Psoas muscle (tissue), 7 donors: ENCODE measurements at regions not wholly inside any gene's neighbourhood (a gene's known extent, or its start where the extent isn't known, plus 50 kb on each side); places are given as distances from the start of the nearest gene placed in this dataset.
A peak's percentile ranks its signal among the peaks of the same experiment; 100 is the strongest.

Experiments used
- ATAC-seq, 4 donors: fragments of 200-7000 bp; cut with Tn5 transposase; one replicate each; pipeline ENCODE4 v1.9.1; 2020; ENCODE audit warnings: moderate library complexity in 3 of 4, mild to moderate bottlenecking in 2 of 4
- DNase-seq, 2 donors: peaks; one replicate each; pipeline ENCODE4 v3.0.0-alpha.2; 2020
- H3K27ac ChIP-seq: fragments of 200-600 bp; one replicate; pipeline ENCODE4 v1.8.0; 2022
- H3K27me3 ChIP-seq, 3 donors: fragments of 200-600 bp in 1 of 3; one replicate each; pipeline versions ENCODE4 v1.6.1 to v1.8.0; 2013 to 2022; ENCODE audit warnings: low read length in 2 of 3, mild to moderate bottlenecking in 2 of 3, moderate library complexity in 1 of 3; ENCODE audit not compliant: insufficient read depth in 3 of 3
- H3K36me3 ChIP-seq, 2 donors: fragments of 200-600 bp in 1 of 2; one replicate each; pipeline versions ENCODE4 v1.6.1 to v1.8.0; 2013 to 2022; ENCODE audit warnings: low read depth in 1 of 2, mild to moderate bottlenecking in 1 of 2, moderate library complexity in 1 of 2; ENCODE audit not compliant: insufficient read depth in 1 of 2
- H3K4me1 ChIP-seq: fragments of 200-600 bp; one replicate; pipeline ENCODE4 v1.8.0; 2022
- H3K4me3 ChIP-seq: fragments of 200-600 bp; one replicate; pipeline ENCODE4 v1.8.0; 2022; ENCODE audit warnings: mild to moderate bottlenecking
- H3K9me3 ChIP-seq: fragments of 200-600 bp; one replicate; pipeline ENCODE4 v1.8.0; 2022
- CTCF ChIP-seq: fragments of 200-600 bp; IDR thresholded peaks from one replicate; pipeline ENCODE4 v1.8.0; 2022; ENCODE audit warnings: antibody characterized with exemption
- WGBS, 3 donors: extraction: QIAGEN DNeasy Blood & Tissue Kit; methylation state at CpG; one replicate each; pipeline versions ENCODE4 v1.1.6 to v1.1.7; 2013; 5-methylcytosine and 5-hydroxymethylcytosine counted together
- intact Hi-C, 2 donors: fragments of 100-400 bp; cut with DNase I; formaldehyde crosslinking; loops; one replicate each; pipeline versions ENCODE4 v1.11.0 to v1.14.2; 2022
- donor health status: healthy with polysubstance abuse.
- donor health status: DM: no; HTN: no; CAD: no; lungs with moderate emphysema.
- donor health status: Bipolar disorder and iron deficiency.
- donor health status: healthy.
- donor health status: DM: yes; HTN: yes; CAD: no.
- donor health status: DM: no; HTN: no; CAD: no.
- donor health status: DM: yes; HTN: yes; CAD: no.

- no peaks in the 10 kb centered on the region for H3K27me3 ChIP-seq
- ATAC-seq (no peak), DNase-seq (no peak)
- H3K36me3 ChIP-seq, result no peaks in the 10 kb centered on the region
- TF ChIP-seq CTCF, result no peak
- H3K27ac ChIP-seq, result no peak overlapping the region
- intact Hi-C loops, result no loop called here
- H3K4me1 ChIP-seq, result no peaks in the 10 kb centered on the region
- WGBS, 3 donors, result 56 to 70% (median 57%) methylated on average over 5 of the region's 5 CpGs
- peaks cover 6% of the 10 kb centered on the region for H3K9me3 ChIP-seq
- no peak overlapping the region for H3K4me3 ChIP-seq
Measured at GRCh38 chr9:7376833-7377232, 422.7 kb downstream of the DMAC1 start.

- ATAC-seq (no peak), DNase-seq (no peak)
- no peak for TF ChIP-seq CTCF
- no peaks in the 10 kb centered on the region for H3K27me3 ChIP-seq
- intact Hi-C loops, result no loop called here
- H3K27ac ChIP-seq, result no peak overlapping the region
- peaks cover 6% of the 10 kb centered on the region for H3K9me3 ChIP-seq
- H3K4me1 ChIP-seq, result peaks cover 2% of the 10 kb centered on the region
- WGBS, 3 donors, result 38 to 67% (median 46%) methylated on average over 2 of the region's 2 CpGs
- no peak overlapping the region for H3K4me3 ChIP-seq
- H3K36me3 ChIP-seq, result no peaks in the 10 kb centered on the region
Measured at GRCh38 chr9:7376213-7376612, 423.4 kb downstream of the DMAC1 start.

DNA sequence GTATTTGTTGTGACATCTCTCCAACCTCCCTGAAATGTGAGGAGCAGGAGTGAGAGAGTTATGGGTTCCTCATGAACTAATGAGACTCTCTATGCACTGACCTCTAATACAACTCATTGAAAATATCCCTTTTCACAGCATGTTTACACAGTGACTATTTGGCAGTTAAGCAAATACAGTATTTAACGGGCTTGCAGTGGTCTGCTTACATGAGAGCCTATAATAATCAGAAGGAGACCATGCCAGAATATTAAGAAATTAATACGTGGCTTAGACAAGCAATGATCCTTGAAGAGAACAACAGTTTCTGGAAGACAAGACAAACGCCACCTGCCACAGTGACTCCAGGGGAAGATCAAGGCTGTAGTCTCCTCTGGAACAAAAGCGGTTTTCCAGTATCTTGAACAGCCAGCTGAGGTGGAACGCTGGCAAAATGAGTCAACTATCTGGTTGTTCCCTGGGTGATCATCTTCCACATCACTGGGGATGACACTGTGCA lies 424.5 kb downstream of the DMAC1 start:
- intact Hi-C loops, result no loop called here
- 36 to 59% (median 38%) methylated on average over 5 of the region's 5 CpGs for WGBS, 3 donors
- H3K36me3 ChIP-seq, result no peaks in the 10 kb centered on the region
- H3K27me3 ChIP-seq, result no peaks in the 10 kb centered on the region
- no peak overlapping the region for H3K27ac ChIP-seq
- H3K4me3 ChIP-seq, result no peak overlapping the region
- no peak for TF ChIP-seq CTCF
- peaks cover 6% of the 10 kb centered on the region for H3K9me3 ChIP-seq
- ATAC-seq, result no peak
- H3K4me1 ChIP-seq, result peaks cover 14% of the 10 kb centered on the region
- no peak for DNase-seq

GRCh38 chr9:7370988-7371387 lies 428.6 kb downstream of the DMAC1 start:
- peak overlapping the region; percentile 48 for H3K27ac ChIP-seq
- no peaks in the 10 kb centered on the region for H3K36me3 ChIP-seq
- WGBS, 3 donors, result 24 to 39% (median 36%) methylated on average over 3 of the region's 3 CpGs
- no peaks in the 10 kb centered on the region for H3K9me3 ChIP-seq
- peaks cover 26% of the 10 kb centered on the region for H3K4me1 ChIP-seq
- H3K4me3 ChIP-seq, result no peak overlapping the region
- no peak for ATAC-seq
- no peaks in the 10 kb centered on the region for H3K27me3 ChIP-seq
- intact Hi-C loops, result no loop called here
- no peak for DNase-seq
- no peak for TF ChIP-seq CTCF

- Histone ChIP-seq H3K9me3 (no peaks in the 10 kb centered on the region), H3K27ac (peak overlapping the region; percentile 48), H3K36me3 (no peaks in the 10 kb centered on the region), H3K27me3 (no peaks in the 10 kb centered on the region), H3K4me3 (no peak overlapping the region), H3K4me1 (peaks cover 29% of the 10 kb centered on the region)
- ATAC-seq (no peak), DNase-seq (no peak)
- intact Hi-C loops, result no loop called here
- 44 to 53% (median 51%) methylated on average over 2 of the region's 2 CpGs for WGBS, 3 donors
- no peak for TF ChIP-seq CTCF
Measured at GRCh38 chr9:7370381-7370780, 429.2 kb downstream of the DMAC1 start.
